Stomach (tissue), 8 donors: ENCODE measurements at regions not wholly inside any gene's neighbourhood (a gene's known extent, or its start where the extent isn't known, plus 50 kb on each side); places are given as distances from the start of the nearest gene placed in this dataset.

ENCODE experiments used
- DNase-seq, 2 donors: peaks; one replicate each; pipeline versions ENCODE4 v3.0.0 to v3.0.0-alpha.2; 2013 to 2019
- H3K27ac ChIP-seq, 5 donors: fragments of 200-600 bp in 4 of 5; sonication (generic) in 4 of 5; one replicate each; pipeline ENCODE4 v1.5.1; 2013 to 2019; ENCODE audit warnings: mild to moderate bottlenecking in 1 of 5, moderate library complexity in 1 of 5
- H3K27me3 ChIP-seq, 3 donors: fragments of 200-600 bp; sonication (generic); one replicate each; pipeline ENCODE4 v1.5.1; 2017 to 2019; ENCODE audit warnings: mixed run types in 1 of 3
- H3K36me3 ChIP-seq, 4 donors: fragments of 200-600 bp; sonication (generic); 1 replicate in 3 of 4; 2 replicates in 1 of 4; pipeline ENCODE4 v1.5.1; 2016 to 2019
- H3K4me1 ChIP-seq, 4 donors: fragments of 200-600 bp; sonication (generic); one replicate each; pipeline ENCODE4 v1.5.1; 2016 to 2019
- H3K4me3 ChIP-seq, 4 donors: fragments of 200-600 bp; sonication (generic) in 3 of 4; one replicate each; pipeline ENCODE4 v1.5.1; 2016 to 2019; ENCODE audit warnings: mild to moderate bottlenecking in 1 of 4
- H3K9me3 ChIP-seq, 4 donors: fragments of 200-600 bp; sonication (generic); one replicate each; pipeline ENCODE4 v1.5.1; 2016 to 2019
- CTCF ChIP-seq, 7 experiments: fragments of 450-650 bp in 4 of 7; fragments of 200-600 bp in 3 of 7; sonication (generic) in 3 of 7; IDR thresholded peaks; one replicate each; pipeline ENCODE4 v1.5.1; 2016 to 2019; ENCODE audit warnings: antibody characterized with exemption in 7 of 7, control low read depth in 2 of 7, mild to moderate bottlenecking in 1 of 7
- EP300 ChIP-seq: sonication (generic); formaldehyde crosslinking; IDR thresholded peaks from one replicate; pipeline ENCODE4 v1.6.1; 2017; ENCODE audit warnings: antibody characterized with exemption
- POLR2A ChIP-seq, 4 donors: fragments of 450-650 bp; IDR thresholded peaks; one replicate each; pipeline ENCODE4 v1.6.1; 2016; ENCODE audit warnings: antibody characterized with exemption in 4 of 4, control low read depth in 2 of 4, mild to moderate bottlenecking in 1 of 4, moderate library complexity in 1 of 4
- POLR2AphosphoS5 ChIP-seq, 3 donors: sonication (generic); formaldehyde crosslinking; IDR thresholded peaks; one replicate each; pipeline ENCODE4 v1.6.1; 2016; ENCODE audit warnings: antibody characterized with exemption in 3 of 3
- WGBS, 5 donors: extraction: QIAGEN DNeasy Blood & Tissue Kit in 3 of 5; methylation state at CpG; one replicate each; pipeline versions ENCODE4 v1.1.5 to v1.1.7; 2013 to 2018; 5-methylcytosine and 5-hydroxymethylcytosine counted together
- intact Hi-C: fragments of 100-400 bp; cut with DNase I; formaldehyde crosslinking; loops from one replicate; pipeline ENCODE4 v1.15.1; 2023; ENCODE audit warnings: low total_unique reads
- donor health status: healthy with polysubstance abuse.
- donor health status: Bipolar disorder and iron deficiency.
- donor health status: healthy.

DNA sequence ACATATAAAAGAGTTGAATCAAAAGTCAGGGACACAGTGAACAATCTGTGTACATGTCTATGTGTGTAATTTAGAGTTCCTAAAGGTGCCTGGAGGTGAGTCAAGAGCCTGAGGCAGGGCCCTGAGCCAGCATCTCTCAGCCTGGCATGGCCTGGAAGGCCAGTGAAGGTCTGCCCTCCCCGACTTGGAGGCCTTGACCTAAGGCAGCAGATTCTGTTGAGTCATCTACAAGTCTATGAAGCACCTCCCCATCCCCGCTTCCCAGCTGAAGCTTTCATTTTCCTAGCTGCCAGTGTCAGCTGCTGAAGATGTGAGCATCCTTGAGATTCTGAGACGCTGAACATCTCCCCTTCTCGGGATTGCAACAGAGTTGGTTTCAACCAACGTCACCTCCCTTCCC, 583.9 kb downstream of the BCOR start:
- H3K27me3 ChIP-seq: peaks cover 0 to 6% (median 0%) of the 10 kb centered on the region in 3 donors
- H3K4me1 ChIP-seq: peaks cover 0 to 7% (median 3%) of the 10 kb centered on the region in 4 donors
- intact Hi-C loops: no loop called here
- DNase-seq: no peak
- no peak for TF ChIP-seq CTCF (IDR thresholded peaks at IDR 0.05)
- no peak for TF ChIP-seq EP300
- no peak for TF ChIP-seq POLR2A (IDR thresholded peaks at IDR 0.05)
- TF ChIP-seq POLR2AphosphoS5 (IDR thresholded peaks at IDR 0.05): no peak
- no peak overlapping the region for H3K4me3 ChIP-seq
- H3K9me3 ChIP-seq: peaks cover 0 to 20% (median 10%) of the 10 kb centered on the region in 4 donors
- H3K27ac ChIP-seq: no peak overlapping the region
- H3K36me3 ChIP-seq: no peaks in the 10 kb centered on the region
- 60 to 79% (median 76%) methylated on average over 4 to 5 of the region's 5 CpGs for WGBS, 5 donors

DNA sequence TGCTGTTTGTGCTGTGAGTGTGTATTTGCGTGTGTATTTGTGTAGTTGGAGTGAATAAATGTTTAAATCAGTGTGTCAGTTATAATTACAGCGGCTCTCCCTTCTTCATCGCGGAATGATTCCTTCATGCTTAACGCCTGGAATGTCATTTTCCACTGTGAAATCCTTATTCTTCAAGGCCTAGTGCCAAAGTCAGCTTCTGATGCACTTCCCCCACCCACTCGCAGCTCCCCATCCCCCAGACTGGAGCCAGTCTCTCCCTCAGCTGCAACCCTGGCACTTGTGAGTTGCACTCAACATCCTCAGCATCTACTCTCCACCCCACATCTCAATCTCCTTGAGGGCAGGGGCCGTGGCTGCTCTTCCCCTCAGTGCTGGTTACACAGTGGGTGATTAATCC, 583.0 kb downstream of the BCOR start:
- H3K27ac ChIP-seq: no peak overlapping the region
- intact Hi-C loops: no loop called here
- H3K4me1 ChIP-seq: peaks cover 0 to 16% (median 4%) of the 10 kb centered on the region in 4 donors
- TF ChIP-seq POLR2AphosphoS5 (IDR thresholded peaks at IDR 0.05): no peak
- TF ChIP-seq EP300: no peak
- TF ChIP-seq CTCF (IDR thresholded peaks at IDR 0.05): no peak
- no peak for TF ChIP-seq POLR2A (IDR thresholded peaks at IDR 0.05)
- 66 to 84% (median 73%) methylated on average over 6 to 7 of the region's 7 CpGs for WGBS, 5 donors
- DNase-seq: peak in 1 of 2 donors; percentile 57
- no peak overlapping the region for H3K4me3 ChIP-seq
- H3K36me3 ChIP-seq: no peaks in the 10 kb centered on the region
- H3K27me3 ChIP-seq: peaks cover 0 to 6% (median 0%) of the 10 kb centered on the region in 3 donors
- H3K9me3 ChIP-seq: peaks cover 0 to 10% (median 5%) of the 10 kb centered on the region in 4 donors

DNA sequence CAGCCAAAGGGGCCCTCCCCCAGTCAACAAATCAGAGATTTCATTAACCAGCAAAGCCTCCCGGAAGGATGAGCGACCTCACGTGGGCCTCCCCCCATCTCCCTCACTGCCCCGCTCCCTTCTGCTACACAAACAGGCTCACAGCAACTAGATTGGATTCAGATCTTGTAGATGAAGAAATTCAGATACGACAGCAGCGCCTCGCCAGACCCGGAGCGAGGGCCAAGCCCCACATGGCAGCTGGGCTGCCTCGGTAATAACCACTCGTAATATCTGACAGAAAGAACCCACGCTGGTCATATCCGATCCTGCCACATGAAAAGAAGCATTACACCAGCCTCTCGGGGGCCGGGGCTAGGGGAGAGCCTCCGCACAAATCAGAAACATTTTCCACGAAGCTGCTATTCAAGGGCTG, 581.3 kb downstream of the BCOR start:
- Histone ChIP-seq H3K27me3 (peaks cover 0 to 6% (median 0%) of the 10 kb centered on the region in 3 donors), H3K4me1 (peaks cover 0 to 16% (median 4%) of the 10 kb centered on the region in 4 donors), H3K4me3 (no peak overlapping the region), H3K36me3 (no peaks in the 10 kb centered on the region), H3K27ac (no peak overlapping the region), H3K9me3 (no peaks in the 10 kb centered on the region)
- peak in 1 of 2 donors; percentile 30 for DNase-seq
- TF ChIP-seq EP300: no peak
- TF ChIP-seq POLR2AphosphoS5 (IDR thresholded peaks at IDR 0.05): no peak
- no peak for TF ChIP-seq CTCF (IDR thresholded peaks at IDR 0.05)
- no peak for TF ChIP-seq POLR2A (IDR thresholded peaks at IDR 0.05)
- intact Hi-C loops: no loop called here
- WGBS, 5 donors: 82 to 95% (median 86%) methylated on average over 16 to 17 of the region's 17 CpGs

DNA sequence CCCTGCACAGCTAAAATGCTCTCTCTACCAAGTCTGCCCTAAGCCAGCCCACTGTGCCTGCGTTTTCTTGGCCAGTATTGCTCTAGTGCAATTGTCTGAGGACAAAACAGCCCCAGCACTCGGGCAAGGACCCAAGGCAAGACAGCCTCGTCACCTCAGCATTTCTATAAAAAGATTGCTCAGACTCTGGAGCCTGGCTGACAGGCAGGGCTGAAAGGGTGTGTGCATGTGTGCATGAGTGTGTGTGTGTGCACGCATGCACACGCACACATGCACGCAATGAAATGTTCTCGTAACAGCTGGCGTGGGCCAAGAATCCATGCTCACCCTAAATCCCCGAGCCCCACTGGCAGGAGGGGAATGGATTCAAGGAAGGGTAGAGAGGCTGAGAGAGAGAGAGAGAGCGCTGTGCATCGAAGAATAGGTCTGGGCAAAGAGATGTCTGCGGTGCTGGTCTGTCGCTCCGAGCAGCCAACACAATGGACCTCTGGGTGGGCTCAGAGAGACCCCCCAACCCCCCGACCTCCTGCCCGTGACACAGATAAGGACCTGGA, 579.2 kb downstream of the BCOR start:
- Histone ChIP-seq H3K36me3 (no peaks in the 10 kb centered on the region), H3K4me3 (peak overlapping the region in 1 of 4 donors; percentile 7), H3K27ac (peak overlapping the region in 1 of 5 donors; percentile 8), H3K27me3 (peaks cover 0 to 12% (median 0%) of the 10 kb centered on the region in 3 donors), H3K4me1 (peaks cover 0 to 16% (median 4%) of the 10 kb centered on the region in 4 donors), H3K9me3 (peaks cover 0 to 4% (median 0%) of the 10 kb centered on the region in 4 donors)
- TF ChIP-seq POLR2A (IDR thresholded peaks at IDR 0.05): no peak
- no peak for TF ChIP-seq EP300
- no peak for TF ChIP-seq POLR2AphosphoS5 (IDR thresholded peaks at IDR 0.05)
- no peak for TF ChIP-seq CTCF (IDR thresholded peaks at IDR 0.05)
- 26 to 67% (median 49%) methylated on average over 7 to 16 of the region's 16 CpGs for whole genome bisulfite sequencing, 5 donors
- DNase-seq: peak in 1 of 2 donors; percentile 26
- intact Hi-C loops: no loop called here
